GM18508 (cell line): ENCODE measurements at regions not wholly inside any gene's neighbourhood (a gene's known extent, or its start where the extent isn't known, plus 50 kb on each side); places are given as distances from the start of the nearest gene placed in this dataset.
"Not testable (repeated sequence)": the region's sequence is repeated elsewhere in the genome, so short reads cannot be mapped to it uniquely, and the experiment has no call there.

Source experiments
- ATAC-seq: cut with Tn5 transposase; IDR thresholded peaks from one replicate; pipeline ENCODE4 v1.9.1; 2021; ENCODE audit warnings: moderate number of reproducible peaks; ENCODE audit not compliant: insufficient read depth, unreplicated experiment

GRCh38 chr16:21487956-21488355 is 111.4 kb upstream of the METTL9 start:
- ATAC-seq, result not testable (repeated sequence)

DNA sequence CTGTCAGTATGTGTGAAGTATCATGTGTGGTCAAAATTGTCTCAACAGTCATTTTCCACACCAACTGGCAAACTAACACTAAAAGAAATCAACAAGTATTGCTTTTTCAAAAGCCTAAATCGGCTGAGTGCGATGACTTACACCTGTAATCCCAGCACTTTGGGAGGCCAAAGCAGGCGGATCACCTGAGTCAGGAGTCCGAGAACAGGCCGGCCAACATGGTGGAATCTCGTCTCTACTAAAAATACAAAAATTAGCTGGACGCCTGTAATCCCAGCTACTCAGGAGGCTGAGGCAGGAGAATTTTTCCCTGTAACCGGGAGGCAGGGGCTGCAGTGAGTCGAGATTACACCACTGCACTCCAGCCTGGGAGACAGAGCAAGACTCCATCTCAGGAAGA is 100.3 kb upstream of the METTL9 start:
- not testable (repeated sequence) for ATAC-seq

GRCh38 chr16:21501223-21501868 is 98.0 kb upstream of the METTL9 start:
- ATAC-seq, result not testable (repeated sequence)

DNA sequence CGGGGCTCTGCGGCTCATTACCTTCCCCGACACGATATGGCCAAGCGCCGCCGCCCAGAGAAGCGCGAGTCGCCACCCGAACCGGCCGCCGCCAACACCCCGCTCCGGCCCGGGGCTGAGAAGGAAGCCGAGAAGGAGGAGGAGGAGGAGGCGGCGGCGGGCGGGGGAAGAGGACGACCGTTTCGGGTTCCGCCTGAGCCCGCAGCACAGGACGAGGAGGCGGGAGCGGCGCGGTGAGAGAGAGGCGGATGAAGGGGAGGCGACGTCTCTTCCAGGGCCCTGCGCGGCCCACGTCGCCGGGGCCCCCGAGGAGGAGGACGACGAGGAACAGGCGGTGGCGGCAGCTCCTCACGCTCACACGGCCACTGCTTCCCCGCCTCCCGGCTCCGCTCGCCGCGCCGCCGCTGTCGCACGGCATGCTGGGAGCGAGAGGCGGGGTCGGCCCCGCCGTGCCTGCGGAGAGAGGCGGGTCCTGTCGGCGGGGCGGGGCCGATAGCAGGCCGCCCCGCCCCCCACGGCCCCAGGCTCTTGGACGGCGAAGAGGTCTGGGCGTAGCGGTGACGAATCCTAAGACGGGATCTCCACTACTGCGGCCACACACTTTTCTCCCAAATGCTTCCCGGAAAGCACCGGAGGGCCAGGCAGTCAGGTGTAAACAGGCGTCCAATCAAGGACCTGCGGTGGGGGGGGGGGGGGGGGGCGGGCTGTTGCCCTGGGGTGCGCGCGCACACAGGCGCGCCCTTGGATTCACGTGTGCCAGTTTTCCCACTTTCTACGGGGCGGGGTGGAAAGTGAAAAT is 97.3 kb upstream of the METTL9 start:
- peak; percentile 40 for ATAC-seq

- not testable (repeated sequence) for ATAC-seq
Measured at GRCh38 chr16:21503574-21503920, 95.8 kb upstream of the METTL9 start.

DNA sequence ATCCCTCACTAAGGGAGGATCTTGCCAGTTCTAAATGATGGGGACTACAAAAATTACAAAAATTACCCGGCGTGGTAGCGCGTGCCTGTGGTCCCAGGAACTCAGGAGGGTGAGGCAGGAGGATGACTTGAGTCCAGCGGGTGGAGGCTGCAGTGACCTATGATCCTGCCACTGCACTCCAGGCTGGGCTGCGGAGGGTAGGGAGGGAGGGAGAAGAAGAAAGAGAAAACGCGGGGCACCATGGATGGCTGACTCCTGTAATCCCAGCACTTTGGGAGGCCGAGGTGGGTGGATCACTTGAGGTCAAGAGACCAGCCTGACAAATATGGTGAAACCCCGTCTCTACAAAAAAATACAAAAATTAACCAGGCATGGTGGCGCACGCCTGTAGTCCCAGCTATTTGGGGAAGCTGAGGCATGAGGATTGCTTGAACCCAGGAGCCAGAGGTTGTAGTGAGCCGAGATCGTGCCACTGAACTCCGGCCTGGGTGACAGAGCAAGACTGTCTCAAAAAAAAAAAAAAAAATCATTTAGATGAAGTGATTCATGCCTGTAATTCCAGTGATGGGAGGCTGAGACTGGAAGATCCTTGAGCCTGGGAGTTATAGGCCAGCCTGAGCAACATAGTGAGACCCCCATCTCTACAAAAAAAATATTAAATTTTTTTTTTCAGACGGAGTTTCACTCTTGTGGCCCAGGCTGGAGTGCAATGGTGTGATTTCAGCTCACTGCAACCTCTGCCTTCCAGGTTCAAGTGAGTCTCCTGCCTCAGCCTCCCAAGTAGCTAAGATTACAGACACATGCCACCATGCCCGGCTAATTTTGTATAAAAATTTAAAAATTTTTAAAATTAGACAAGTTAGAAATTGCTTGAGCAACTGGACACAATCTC is 95.2 kb upstream of the METTL9 start:
- ATAC-seq, result not testable (repeated sequence)

DNA sequence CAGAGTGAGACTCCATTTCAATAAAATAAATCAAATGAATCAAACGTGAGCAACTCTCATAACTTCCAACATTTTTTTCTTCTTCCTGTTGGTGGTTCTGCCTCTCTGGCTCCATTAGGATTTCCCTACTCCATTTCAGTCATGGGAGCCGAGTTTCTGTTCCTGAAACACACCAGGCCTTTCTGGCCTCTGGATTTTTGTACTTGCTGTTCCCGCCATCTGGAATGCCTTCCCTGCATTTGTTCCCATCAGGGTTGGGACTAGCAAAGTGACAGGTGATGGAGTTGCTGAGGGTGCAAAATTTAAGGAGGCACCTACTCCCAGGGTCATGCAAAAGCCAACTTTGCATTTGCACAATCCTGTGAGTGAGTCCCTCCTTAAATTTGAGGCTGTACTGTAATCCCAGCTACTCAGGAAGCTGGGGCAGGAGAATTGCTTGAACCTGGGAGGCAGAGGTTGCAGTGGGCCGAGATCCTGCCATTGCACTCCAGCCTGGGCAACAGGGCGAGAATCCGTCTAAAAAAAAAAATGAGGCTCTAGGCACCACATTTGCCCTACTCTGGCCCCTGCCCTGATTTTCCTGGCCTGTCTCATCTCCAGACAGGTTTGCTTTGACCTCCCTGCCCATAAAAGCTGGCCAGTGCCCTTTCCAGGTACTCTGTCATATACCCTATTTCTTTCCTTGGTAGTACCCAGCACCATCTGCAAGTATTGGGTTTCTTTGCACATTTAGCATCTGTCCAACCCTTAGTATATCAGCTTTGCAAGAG is 93.4 kb upstream of the METTL9 start:
- not testable (repeated sequence) for ATAC-seq

- peak; percentile 30 for ATAC-seq
Measured at GRCh38 chr16:21506857-21507456, 92.4 kb upstream of the METTL9 start.

GRCh38 chr16:21507631-21508305 is 91.6 kb upstream of the METTL9 start:
- not testable (repeated sequence) for ATAC-seq

DNA sequence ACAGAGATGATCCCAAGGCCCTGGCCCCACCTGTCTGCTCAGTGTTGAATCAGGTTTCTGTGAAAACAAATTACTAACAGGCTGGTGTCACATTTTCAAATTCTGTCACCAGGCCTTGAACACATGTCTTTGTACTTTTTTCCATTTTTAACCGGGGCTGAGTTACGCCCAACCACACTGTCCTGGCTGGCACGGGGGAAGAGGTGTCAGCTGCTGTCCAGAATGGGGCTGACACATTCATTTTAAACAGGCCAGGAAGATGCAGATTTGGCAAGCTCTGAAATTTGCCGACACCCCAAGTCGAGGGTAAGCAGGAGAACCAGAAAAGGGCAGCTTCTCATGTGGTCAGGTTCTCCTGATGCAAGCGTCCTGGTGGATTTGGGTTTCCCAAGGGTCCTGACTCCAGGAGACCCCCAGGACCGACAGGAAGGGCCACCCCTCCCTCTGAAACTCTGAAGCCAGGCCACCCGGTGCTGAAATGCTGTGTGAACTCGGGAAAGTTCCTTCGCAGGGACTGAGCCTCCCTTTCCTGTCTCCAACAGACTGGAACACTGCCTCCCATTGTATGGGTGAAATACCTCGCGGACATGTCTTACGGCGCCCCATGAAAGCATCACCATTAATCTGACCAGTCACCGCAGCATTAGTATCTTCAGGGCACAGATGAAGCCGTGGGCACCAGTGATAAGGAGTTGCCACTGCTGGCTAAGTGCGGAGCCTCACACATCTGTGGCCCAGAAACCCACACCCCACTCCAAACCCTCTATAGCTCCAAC is 90.5 kb upstream of the METTL9 start:
- not testable (repeated sequence) for ATAC-seq

GRCh38 chr16:21509437-21510086 is 89.8 kb upstream of the METTL9 start:
- ATAC-seq, result not testable (repeated sequence)

DNA sequence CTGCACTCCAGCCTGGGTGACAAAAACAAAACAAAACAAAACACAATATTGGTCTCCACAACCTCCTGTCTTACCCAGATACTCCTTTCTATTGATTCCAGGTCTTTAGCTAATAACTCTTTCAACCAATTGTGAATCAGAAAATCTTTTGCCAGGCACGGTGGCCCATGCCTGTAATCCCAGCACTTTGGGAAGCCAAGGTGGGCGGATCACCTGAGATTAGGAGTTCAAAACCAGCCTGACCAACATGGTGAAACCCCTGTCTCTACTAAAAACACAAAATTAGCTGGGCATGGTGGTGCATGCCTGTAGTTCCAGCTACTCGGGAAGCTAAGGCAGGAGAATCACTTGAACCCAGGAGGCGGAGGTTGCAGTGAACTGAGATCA is 88.5 kb upstream of the METTL9 start:
- ATAC-seq, result not testable (repeated sequence)

GRCh38 chr16:21511315-21512210 is 87.8 kb upstream of the METTL9 start:
- not testable (repeated sequence) for ATAC-seq

- ATAC-seq, result not testable (repeated sequence)
Measured at GRCh38 chr16:21512280-21513192, 86.8 kb upstream of the METTL9 start.

DNA sequence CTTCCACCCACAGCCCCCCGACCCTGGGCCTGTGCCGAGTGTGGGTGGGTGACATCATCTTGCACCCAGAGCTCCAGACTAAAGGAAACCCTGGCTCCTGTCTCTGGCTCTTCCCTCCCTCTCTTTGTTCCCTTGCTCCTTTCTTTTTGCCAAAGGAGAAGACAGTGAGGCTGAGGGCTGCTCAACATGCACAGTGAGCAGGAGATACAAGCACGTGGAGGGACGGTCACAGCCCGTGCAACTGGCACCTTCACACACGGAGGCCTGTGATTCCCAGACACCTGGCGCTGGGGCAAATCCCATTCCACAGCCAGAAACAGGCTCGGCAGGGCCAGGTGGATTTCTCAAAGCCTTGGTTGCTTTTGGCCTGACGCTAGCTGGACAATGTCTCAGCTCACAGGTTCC is 86.0 kb upstream of the METTL9 start:
- ATAC-seq, result not testable (repeated sequence)
